GM12878 (cell line): ENCODE measurements at regions not wholly inside any gene's neighbourhood (a gene's known extent, or its start where the extent isn't known, plus 50 kb on each side); places are given as distances from the start of the nearest gene placed in this dataset.
"Not testable (repeated sequence)": the region's sequence is repeated elsewhere in the genome, so short reads cannot be mapped to it uniquely, and the experiment has no call there.

Experiments used
- ATAC-seq: fragments of 200-7000 bp; cut with Tn5 transposase; 3 replicates; pipeline ENCODE4 v1.9.1; 2020; ENCODE audit warnings: mild to moderate bottlenecking, moderate library complexity
- BruUV-seq: library from RNA; stranded (reverse); fragments of 400-500 nt; replicated peaks from 2 replicates; lab custom pipeline; 2021; lab: Mats Ljungman, UMichigan
- CTCF ChIA-PET: fragments of 300-600 bp; sonication (Branson Sonifier 250); formaldehyde crosslinking; extraction: SDS; loops from one replicate; lab custom pipeline; 2021; ENCODE audit warnings: inconsistent platforms; lab: Yijun Ruan, JAX
- POLR2A ChIA-PET: fragments of 350-600 bp; formaldehyde crosslinking; extraction: SDS; loops from one replicate; lab custom pipeline; 2021; ENCODE audit warnings: inconsistent platforms; lab: Charles Lee
- RAD21 ChIA-PET: fragments of 300-600 bp; sonication (Branson Sonifier 250); formaldehyde crosslinking; loops from one replicate; lab custom pipeline; 2023; ENCODE audit warnings: antibody characterized with exemption; ENCODE audit not compliant: unreplicated experiment; lab: Charles Lee
- SMC1A ChIA-PET: fragments of 300-600 bp; sonication (Branson Sonifier 250); formaldehyde crosslinking; loops from one replicate; lab custom pipeline; 2023; ENCODE audit not compliant: unreplicated experiment, uncharacterized antibody; lab: Charles Lee
- DNase-seq: peaks from one replicate; pipeline ENCODE4 v3.0.0-alpha.2; 2011; ENCODE audit warnings: low read depth, low spot score
- FAIRE-seq: peaks from 3 replicates; lab custom pipeline; 2011; peaks lifted over from hg19 to GRCh38; lab: Jason Lieb, UNC
- H2AFZ ChIP-seq: 2 replicates; pipeline ENCODE4 v1.6.0; 2011; ENCODE audit warnings: low read depth, low read length, control low read depth; ENCODE audit not compliant: control insufficient read depth
- H3K27ac ChIP-seq: 2 replicates; pipeline ENCODE4 v1.5.1; 2011; ENCODE audit warnings: control low read depth; ENCODE audit not compliant: control insufficient read depth, insufficient read depth
- H3K27me3 ChIP-seq, 2 experiments: replicated peaks in 1 of 2; 2 replicates each; pipeline versions ENCODE4 v1.6.0 to v1.6.1; 2011; ENCODE audit warnings: low read length in 1 of 2; ENCODE audit not compliant: control insufficient read depth in 2 of 2, insufficient read depth in 2 of 2
- H3K36me3 ChIP-seq, 2 experiments: 2 replicates each; pipeline ENCODE4 v1.5.1; 2011; ENCODE audit warnings: low read length in 1 of 2; ENCODE audit not compliant: control insufficient read depth in 2 of 2, insufficient read depth in 2 of 2
- H3K4me1 ChIP-seq: 2 replicates; pipeline ENCODE4 v1.6.1; 2011; ENCODE audit warnings: mild to moderate bottlenecking, low read length, moderate library complexity, mixed read lengths; ENCODE audit not compliant: control insufficient read depth, insufficient read depth
- H3K4me2 ChIP-seq: 2 replicates; pipeline ENCODE4 v1.6.0; 2011; ENCODE audit warnings: control low read depth; ENCODE audit not compliant: control insufficient read depth, insufficient read depth
- H3K4me3 ChIP-seq: fragments of 200-600 bp; sonication (generic); 2 replicates; pipeline ENCODE4 v1.5.1; 2016
- H3K79me2 ChIP-seq: 2 replicates; pipeline ENCODE4 v1.6.0; 2011; ENCODE audit warnings: low read length; ENCODE audit not compliant: control insufficient read depth, insufficient read depth
- H3K9ac ChIP-seq: 2 replicates; pipeline ENCODE4 v1.8.0; 2011; ENCODE audit warnings: low read length, control low read depth, mixed read lengths; ENCODE audit not compliant: control insufficient read depth, insufficient read depth
- H3K9me3 ChIP-seq: replicated peaks from 3 replicates; pipeline ENCODE4 v1.5.1; 2011; ENCODE audit warnings: mild to moderate bottlenecking, low read length; ENCODE audit not compliant: control insufficient read depth, insufficient read depth
- H4K20me1 ChIP-seq: 2 replicates; pipeline ENCODE4 v1.6.0; 2011; ENCODE audit not compliant: control insufficient read depth, insufficient read depth
- BRCA1 ChIP-seq: IDR thresholded peaks from 2 replicates; pipeline ENCODE4 v1.6.1; 2011; ENCODE audit warnings: low read depth, low read length, improper control_type of control experiment
- CBX5 ChIP-seq: sonication (generic); IDR thresholded peaks from 2 replicates; pipeline ENCODE4 v1.6.1; 2016; ENCODE audit warnings: low read depth, moderate library complexity, mild to moderate bottlenecking, inconsistent platforms
- CUX1 ChIP-seq: IDR thresholded peaks from 2 replicates; pipeline ENCODE4 v1.6.1; 2012; ENCODE audit warnings: improper control_type of control experiment, low read depth, low read length; ENCODE audit not compliant: insufficient replicate concordance
- EED ChIP-seq: sonication (generic); IDR thresholded peaks from 2 replicates; pipeline ENCODE4 v1.6.1; 2016; ENCODE audit warnings: antibody characterized with exemption, low read depth
- HDAC2 ChIP-seq: fragments of 200-600 bp; sonication (generic); IDR thresholded peaks from 2 replicates; pipeline ENCODE4 v1.6.1; 2017
- HDAC6 ChIP-seq: fragments of 200-600 bp; sonication (generic); IDR thresholded peaks from one replicate; pipeline ENCODE4 v1.8.0; 2017; ENCODE audit warnings: antibody characterized with exemption; ENCODE audit not compliant: unreplicated experiment
- MEF2A ChIP-seq: IDR thresholded peaks from 2 replicates; pipeline ENCODE4 v1.6.1; 2011; ENCODE audit warnings: low read depth, mild to moderate bottlenecking, low read length, moderate library complexity; ENCODE audit not compliant: insufficient read depth
- RBBP5 ChIP-seq: fragments of 200-600 bp; sonication (generic); conservative IDR thresholded peaks from 2 replicates; pipeline ENCODE4 v1.6.1; 2016
- RFX5 ChIP-seq: IDR thresholded peaks from 2 replicates; pipeline ENCODE4 v1.6.1; 2011; ENCODE audit warnings: low read depth, low read length, improper control_type of control experiment
- RUNX3 ChIP-seq: IDR thresholded peaks from 2 replicates; pipeline ENCODE4 v1.6.1; 2012; ENCODE audit warnings: low read length, inconsistent platforms
- STAT1 ChIP-seq: fragments of 450-650 bp; conservative IDR thresholded peaks from 2 replicates; pipeline ENCODE4 v1.6.1; 2014; ENCODE audit warnings: antibody characterized with exemption, mild to moderate bottlenecking
- ZNF217 ChIP-seq: fragments of 450-650 bp; IDR thresholded peaks from 2 replicates; pipeline ENCODE4 v1.6.1; 2017; ENCODE audit warnings: antibody characterized with exemption, mild to moderate bottlenecking
- WGBS: methylation state at CpG from one replicate; pipeline ENCODE4 v1.1.6; 2016; ENCODE audit warnings: low lambda C conversion rate; ENCODE audit not compliant: insufficient replicate concordance, insufficient coverage; ENCODE audit errors: missing lambda C conversion rate; 5-methylcytosine and 5-hydroxymethylcytosine counted together
- in situ Hi-C: fragments of 300-500 bp; cut with MboI; formaldehyde crosslinking; loops from 9 replicates; pipeline ENCODE4 v1.14.3; 2018; ENCODE audit warnings: mixed read lengths
- intact Hi-C: fragments of 100-400 bp; cut with micrococcal nuclease; formaldehyde crosslinking; loops from one replicate; pipeline ENCODE4 v1.14.2; 2022; ENCODE audit not compliant: unreplicated experiment
- TF ChIP-seq, protein P1 (sequence below): IDR thresholded peaks from 2 replicates; pipeline ENCODE4 v1.6.1; 2011; ENCODE audit warnings: borderline replicate concordance, low read depth, mild to moderate bottlenecking, moderate library complexity, low read length; ENCODE audit not compliant: insufficient read depth, poor library complexity, severe bottlenecking

DNA sequence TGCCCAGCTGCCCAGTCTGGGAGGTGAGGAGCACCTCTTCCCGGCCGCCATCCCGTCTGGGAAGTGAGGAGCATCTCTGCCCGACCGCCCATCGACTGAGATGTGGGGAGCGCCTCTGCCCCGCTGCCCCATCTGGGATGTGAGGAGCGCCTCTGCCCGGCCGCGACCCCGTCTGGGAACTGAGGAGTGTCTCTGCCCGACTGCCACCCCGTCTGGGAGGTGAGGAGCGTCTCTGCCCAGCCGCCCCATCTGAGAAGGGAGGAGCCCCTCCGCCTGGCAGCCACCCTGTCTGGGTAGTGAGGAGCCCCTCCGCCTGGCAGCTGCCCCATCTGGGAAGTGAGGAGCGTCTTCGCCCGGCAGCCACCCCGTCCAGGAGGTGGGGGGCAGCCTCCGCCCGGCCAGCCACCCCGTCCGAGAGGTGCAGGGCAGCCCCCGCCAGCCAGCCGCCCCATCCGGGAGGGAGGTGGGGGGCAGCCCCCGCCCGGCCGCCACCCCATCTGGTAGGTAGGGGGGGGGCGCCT, 361.4 kb downstream of the ZBBX start:
- in situ Hi-C loops, CTCF ChIA-PET, DNase-seq, H3K27me3 ChIP-seq, BruUV-seq, POLR2A ChIA-PET, H3K4me2 ChIP-seq, ATAC-seq, H4K20me1 ChIP-seq, H3K9me3 ChIP-seq, FAIRE-seq, H3K27ac ChIP-seq, H3K36me3 ChIP-seq, intact Hi-C loops, H2AFZ ChIP-seq, H3K79me2 ChIP-seq, H3K4me1 ChIP-seq, H3K4me3 ChIP-seq, RAD21 ChIA-PET, H3K9ac ChIP-seq, SMC1A ChIA-PET: not testable (repeated sequence)
- WGBS: 71% methylated on average over 23 of the region's 34 CpGs

GRCh38 chr3:167012691-167013090, 367.4 kb downstream of the ZBBX start:
- DNase-seq (no peak), ATAC-seq (no peak), FAIRE-seq (no peak)
- Histone ChIP-seq H3K4me3 (no peak overlapping the region), H2AFZ (no peak overlapping the region), H3K4me2 (no peak overlapping the region), H4K20me1 (no peaks in the 10 kb centered on the region), H3K9me3 (no peaks in the 10 kb centered on the region), H3K9ac (no peak overlapping the region), H3K27me3 (no peaks in the 10 kb centered on the region), H3K36me3 (no peaks in the 10 kb centered on the region), H3K79me2 (no peaks in the 10 kb centered on the region), H3K4me1 (no peaks in the 10 kb centered on the region), H3K27ac (no peak overlapping the region)
- WGBS: 0% methylated on average over 1 of the region's 1 CpG
- RAD21 ChIA-PET: no interaction called here
- intact Hi-C loops (no loop called here), in situ Hi-C loops (no loop called here)
- SMC1A ChIA-PET: no interaction called here
- no TSS peak for BruUV-seq
- POLR2A ChIA-PET: no interaction called here
- CTCF ChIA-PET: no interaction called here
- TF ChIP-seq, protein P1, sequence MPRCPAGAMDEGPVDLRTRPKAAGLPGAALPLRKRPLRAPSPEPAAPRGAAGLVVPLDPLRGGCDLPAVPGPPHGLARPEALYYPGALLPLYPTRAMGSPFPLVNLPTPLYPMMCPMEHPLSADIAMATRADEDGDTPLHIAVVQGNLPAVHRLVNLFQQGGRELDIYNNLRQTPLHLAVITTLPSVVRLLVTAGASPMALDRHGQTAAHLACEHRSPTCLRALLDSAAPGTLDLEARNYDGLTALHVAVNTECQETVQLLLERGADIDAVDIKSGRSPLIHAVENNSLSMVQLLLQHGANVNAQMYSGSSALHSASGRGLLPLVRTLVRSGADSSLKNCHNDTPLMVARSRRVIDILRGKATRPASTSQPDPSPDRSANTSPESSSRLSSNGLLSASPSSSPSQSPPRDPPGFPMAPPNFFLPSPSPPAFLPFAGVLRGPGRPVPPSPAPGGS: no peak
- TF ChIP-seq BRCA1 (no peak), RUNX3 (no peak), STAT1 (no peak), CUX1 (no peak), ZNF217 (no peak), MEF2A (no peak), RBBP5 (no peak), CBX5 (no peak), HDAC2 (no peak), RFX5 (no peak), HDAC6 (no peak), EED (no peak)
